ENCODE measurements at regions not wholly inside any gene's neighbourhood (a gene's known extent, or its start where the extent isn't known, plus 50 kb on each side); places are given as distances from the start of the nearest gene placed in this dataset.

- Histone ChIP-seq H3K27ac (ENCODE audit: low read depth, low read length) (no peak overlapping the region), H3K9me3 (ENCODE audit: control insufficient read depth in 1 of 2, low read length in 2 of 2) (no peaks in the 10 kb centered on the region), H3K9ac (ENCODE audit: low read depth in 1 of 2, low read length in 2 of 2) (no peak overlapping the region), H3K4me1 (ENCODE audit: control insufficient read depth in 1 of 2, insufficient read depth in 2 of 2, low read length in 2 of 2) (no peaks in the 10 kb centered on the region), H3K27me3 (ENCODE audit: control insufficient read depth in 1 of 2, insufficient read depth in 2 of 2, low read length in 2 of 2) (no peaks in the 10 kb centered on the region), H3K4me3 (ENCODE audit: low read depth in 1 of 2, low read length in 2 of 2) (no peak overlapping the region), H3K36me3 (ENCODE audit: control insufficient read depth in 1 of 2, insufficient read depth in 2 of 2, low read length in 2 of 2) (no peaks in the 10 kb centered on the region)
These were observed 152.9 kb upstream of the ZNF32 start for GRCh38 chr10:43801626-43802025.

GRCh38 chr10:43801140-43801539 is 152.5 kb upstream of the ZNF32 start:
- Histone ChIP-seq H3K36me3 (ENCODE audit: control insufficient read depth in 1 of 2, insufficient read depth in 2 of 2, low read length in 2 of 2) (no peaks in the 10 kb centered on the region), H3K27me3 (ENCODE audit: control insufficient read depth in 1 of 2, insufficient read depth in 2 of 2, low read length in 2 of 2) (no peaks in the 10 kb centered on the region), H3K9ac (ENCODE audit: low read depth in 1 of 2, low read length in 2 of 2) (no peak overlapping the region), H3K4me3 (ENCODE audit: low read depth in 1 of 2, low read length in 2 of 2) (no peak overlapping the region), H3K9me3 (ENCODE audit: control insufficient read depth in 1 of 2, low read length in 2 of 2) (no peaks in the 10 kb centered on the region), H3K4me1 (ENCODE audit: control insufficient read depth in 1 of 2, insufficient read depth in 2 of 2, low read length in 2 of 2) (no peaks in the 10 kb centered on the region), H3K27ac (ENCODE audit: low read depth, low read length) (no peak overlapping the region)

GRCh38 chr10:43796781-43797180 is 148.1 kb upstream of the ZNF32 start:
- H3K9me3 ChIP-seq (ENCODE audit: control insufficient read depth in 1 of 2, low read length in 2 of 2): no peaks in the 10 kb centered on the region
- H3K27me3 ChIP-seq (ENCODE audit: control insufficient read depth in 1 of 2, insufficient read depth in 2 of 2, low read length in 2 of 2): no peaks in the 10 kb centered on the region
- no peaks in the 10 kb centered on the region for H3K36me3 ChIP-seq (ENCODE audit: control insufficient read depth in 1 of 2, insufficient read depth in 2 of 2, low read length in 2 of 2)
- no peaks in the 10 kb centered on the region for H3K4me1 ChIP-seq (ENCODE audit: control insufficient read depth in 1 of 2, insufficient read depth in 2 of 2, low read length in 2 of 2)
- no peak overlapping the region for H3K9ac ChIP-seq (ENCODE audit: low read depth in 1 of 2, low read length in 2 of 2)
- no peak overlapping the region for H3K27ac ChIP-seq (ENCODE audit: low read depth, low read length)
- H3K4me3 ChIP-seq (ENCODE audit: low read depth in 1 of 2, low read length in 2 of 2): no peak overlapping the region

- H3K27ac ChIP-seq (ENCODE audit: low read depth, low read length): no peak overlapping the region
- H3K36me3 ChIP-seq (ENCODE audit: control insufficient read depth in 1 of 2, insufficient read depth in 2 of 2, low read length in 2 of 2): no peaks in the 10 kb centered on the region
- H3K4me1 ChIP-seq (ENCODE audit: control insufficient read depth in 1 of 2, insufficient read depth in 2 of 2, low read length in 2 of 2): no peaks in the 10 kb centered on the region
- no peak overlapping the region for H3K9ac ChIP-seq (ENCODE audit: low read depth in 1 of 2, low read length in 2 of 2)
- no peaks in the 10 kb centered on the region for H3K9me3 ChIP-seq (ENCODE audit: control insufficient read depth in 1 of 2, low read length in 2 of 2)
- H3K4me3 ChIP-seq (ENCODE audit: low read depth in 1 of 2, low read length in 2 of 2): no peak overlapping the region
- no peaks in the 10 kb centered on the region for H3K27me3 ChIP-seq (ENCODE audit: control insufficient read depth in 1 of 2, insufficient read depth in 2 of 2, low read length in 2 of 2)
These were observed 147.0 kb upstream of the ZNF32 start for GRCh38 chr10:43795639-43796038.

- Histone ChIP-seq H3K4me3 (ENCODE audit: low read depth in 1 of 2, low read length in 2 of 2) (no peak overlapping the region), H3K27me3 (ENCODE audit: control insufficient read depth in 1 of 2, insufficient read depth in 2 of 2, low read length in 2 of 2) (no peaks in the 10 kb centered on the region), H3K4me1 (ENCODE audit: control insufficient read depth in 1 of 2, insufficient read depth in 2 of 2, low read length in 2 of 2) (no peaks in the 10 kb centered on the region), H3K9me3 (ENCODE audit: control insufficient read depth in 1 of 2, low read length in 2 of 2) (no peaks in the 10 kb centered on the region), H3K9ac (ENCODE audit: low read depth in 1 of 2, low read length in 2 of 2) (no peak overlapping the region), H3K27ac (ENCODE audit: low read depth, low read length) (no peak overlapping the region), H3K36me3 (ENCODE audit: control insufficient read depth in 1 of 2, insufficient read depth in 2 of 2, low read length in 2 of 2) (no peaks in the 10 kb centered on the region)
These were observed 146.4 kb upstream of the ZNF32 start for GRCh38 chr10:43795093-43795492.

GRCh38 chr10:43794181-43794815 is 145.6 kb upstream of the ZNF32 start:
- H3K4me1 ChIP-seq (ENCODE audit: control insufficient read depth in 1 of 2, insufficient read depth in 2 of 2, low read length in 2 of 2): no peaks in the 10 kb centered on the region
- no peaks in the 10 kb centered on the region for H3K9me3 ChIP-seq (ENCODE audit: control insufficient read depth in 1 of 2, low read length in 2 of 2)
- H3K27ac ChIP-seq (ENCODE audit: low read depth, low read length): no peak overlapping the region
- no peak overlapping the region for H3K9ac ChIP-seq (ENCODE audit: low read depth in 1 of 2, low read length in 2 of 2)
- no peaks in the 10 kb centered on the region for H3K36me3 ChIP-seq (ENCODE audit: control insufficient read depth in 1 of 2, insufficient read depth in 2 of 2, low read length in 2 of 2)
- no peaks in the 10 kb centered on the region for H3K27me3 ChIP-seq (ENCODE audit: control insufficient read depth in 1 of 2, insufficient read depth in 2 of 2, low read length in 2 of 2)
- no peak overlapping the region for H3K4me3 ChIP-seq (ENCODE audit: low read depth in 1 of 2, low read length in 2 of 2)

- no peak overlapping the region for H3K27ac ChIP-seq (ENCODE audit: low read depth, low read length)
- H3K27me3 ChIP-seq (ENCODE audit: control insufficient read depth in 1 of 2, insufficient read depth in 2 of 2, low read length in 2 of 2): no peaks in the 10 kb centered on the region
- H3K4me3 ChIP-seq (ENCODE audit: low read depth in 1 of 2, low read length in 2 of 2): no peak overlapping the region
- no peaks in the 10 kb centered on the region for H3K9me3 ChIP-seq (ENCODE audit: control insufficient read depth in 1 of 2, low read length in 2 of 2)
- no peak overlapping the region for H3K9ac ChIP-seq (ENCODE audit: low read depth in 1 of 2, low read length in 2 of 2)
- no peaks in the 10 kb centered on the region for H3K36me3 ChIP-seq (ENCODE audit: control insufficient read depth in 1 of 2, insufficient read depth in 2 of 2, low read length in 2 of 2)
- H3K4me1 ChIP-seq (ENCODE audit: control insufficient read depth in 1 of 2, insufficient read depth in 2 of 2, low read length in 2 of 2): no peaks in the 10 kb centered on the region
These were observed 145.0 kb upstream of the ZNF32 start for GRCh38 chr10:43793704-43794103.

- no peak overlapping the region for H3K4me3 ChIP-seq (ENCODE audit: low read depth in 1 of 2, low read length in 2 of 2)
- H3K27ac ChIP-seq (ENCODE audit: low read depth, low read length): no peak overlapping the region
- H3K27me3 ChIP-seq (ENCODE audit: control insufficient read depth in 1 of 2, insufficient read depth in 2 of 2, low read length in 2 of 2): no peaks in the 10 kb centered on the region
- H3K36me3 ChIP-seq (ENCODE audit: control insufficient read depth in 1 of 2, insufficient read depth in 2 of 2, low read length in 2 of 2): no peaks in the 10 kb centered on the region
- H3K9ac ChIP-seq (ENCODE audit: low read depth in 1 of 2, low read length in 2 of 2): no peak overlapping the region
- no peaks in the 10 kb centered on the region for H3K9me3 ChIP-seq (ENCODE audit: control insufficient read depth in 1 of 2, low read length in 2 of 2)
- no peaks in the 10 kb centered on the region for H3K4me1 ChIP-seq (ENCODE audit: control insufficient read depth in 1 of 2, insufficient read depth in 2 of 2, low read length in 2 of 2)
These were observed 141.5 kb upstream of the ZNF32 start for GRCh38 chr10:43790147-43790546.

- H3K27ac ChIP-seq (ENCODE audit: low read depth, low read length): no peak overlapping the region
- no peaks in the 10 kb centered on the region for H3K4me1 ChIP-seq (ENCODE audit: control insufficient read depth in 1 of 2, insufficient read depth in 2 of 2, low read length in 2 of 2)
- H3K9ac ChIP-seq (ENCODE audit: low read depth in 1 of 2, low read length in 2 of 2): no peak overlapping the region
- no peaks in the 10 kb centered on the region for H3K36me3 ChIP-seq (ENCODE audit: control insufficient read depth in 1 of 2, insufficient read depth in 2 of 2, low read length in 2 of 2)
- H3K27me3 ChIP-seq (ENCODE audit: control insufficient read depth in 1 of 2, insufficient read depth in 2 of 2, low read length in 2 of 2): no peaks in the 10 kb centered on the region
- H3K4me3 ChIP-seq (ENCODE audit: low read depth in 1 of 2, low read length in 2 of 2): no peak overlapping the region
- no peaks in the 10 kb centered on the region for H3K9me3 ChIP-seq (ENCODE audit: control insufficient read depth in 1 of 2, low read length in 2 of 2)
These were observed 136.6 kb upstream of the ZNF32 start for GRCh38 chr10:43785252-43785651.

- Histone ChIP-seq H3K4me3 (ENCODE audit: low read depth in 1 of 2, low read length in 2 of 2) (no peak overlapping the region), H3K9ac (ENCODE audit: low read depth in 1 of 2, low read length in 2 of 2) (no peak overlapping the region), H3K4me1 (ENCODE audit: control insufficient read depth in 1 of 2, insufficient read depth in 2 of 2, low read length in 2 of 2) (no peaks in the 10 kb centered on the region), H3K27me3 (ENCODE audit: control insufficient read depth in 1 of 2, insufficient read depth in 2 of 2, low read length in 2 of 2) (no peaks in the 10 kb centered on the region), H3K9me3 (ENCODE audit: control insufficient read depth in 1 of 2, low read length in 2 of 2) (no peaks in the 10 kb centered on the region), H3K36me3 (ENCODE audit: control insufficient read depth in 1 of 2, insufficient read depth in 2 of 2, low read length in 2 of 2) (no peaks in the 10 kb centered on the region), H3K27ac (ENCODE audit: low read depth, low read length) (no peak overlapping the region)
These were observed 134.1 kb upstream of the ZNF32 start for GRCh38 chr10:43782814-43783213.
